ENCODE measurements at regions not wholly inside any gene's neighbourhood (a gene's known extent, or its start where the extent isn't known, plus 50 kb on each side); places are given as distances from the start of the nearest gene placed in this dataset.

DNA sequence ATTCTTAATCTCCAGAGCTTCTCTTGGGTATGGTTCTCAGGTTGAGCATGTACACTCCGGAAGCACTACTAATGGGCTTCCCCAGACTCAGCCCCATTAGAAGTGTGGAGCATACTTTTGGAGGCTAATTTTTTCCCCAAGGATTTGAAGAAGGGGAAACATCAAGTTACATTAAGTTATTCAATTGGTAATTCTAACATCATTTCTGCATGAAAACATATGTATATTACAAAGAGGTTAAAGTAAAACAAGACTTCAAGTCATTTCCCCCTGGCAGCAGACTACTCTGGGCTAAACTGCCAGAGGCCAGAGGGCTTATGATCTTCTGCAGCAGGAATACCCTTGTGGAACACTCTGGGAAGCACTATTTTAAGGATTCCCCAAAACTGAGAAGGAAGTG lies 227.7 kb upstream of the STK17B start:
- TF ChIP-seq NFIC (IDR thresholded peaks at IDR 0.05): no peak
- no peak for TF ChIP-seq CEBPB (IDR thresholded peaks at IDR 0.05)
- TF ChIP-seq CREB1 (IDR thresholded peaks at IDR 0.05; ENCODE audit: low read depth): no peak
- no peak for TF ChIP-seq YY1 (IDR thresholded peaks at IDR 0.05; ENCODE audit: low read depth)
- no peak for TF ChIP-seq FOXM1 (IDR thresholded peaks at IDR 0.05; ENCODE audit: borderline replicate concordance, low read depth)

DNA sequence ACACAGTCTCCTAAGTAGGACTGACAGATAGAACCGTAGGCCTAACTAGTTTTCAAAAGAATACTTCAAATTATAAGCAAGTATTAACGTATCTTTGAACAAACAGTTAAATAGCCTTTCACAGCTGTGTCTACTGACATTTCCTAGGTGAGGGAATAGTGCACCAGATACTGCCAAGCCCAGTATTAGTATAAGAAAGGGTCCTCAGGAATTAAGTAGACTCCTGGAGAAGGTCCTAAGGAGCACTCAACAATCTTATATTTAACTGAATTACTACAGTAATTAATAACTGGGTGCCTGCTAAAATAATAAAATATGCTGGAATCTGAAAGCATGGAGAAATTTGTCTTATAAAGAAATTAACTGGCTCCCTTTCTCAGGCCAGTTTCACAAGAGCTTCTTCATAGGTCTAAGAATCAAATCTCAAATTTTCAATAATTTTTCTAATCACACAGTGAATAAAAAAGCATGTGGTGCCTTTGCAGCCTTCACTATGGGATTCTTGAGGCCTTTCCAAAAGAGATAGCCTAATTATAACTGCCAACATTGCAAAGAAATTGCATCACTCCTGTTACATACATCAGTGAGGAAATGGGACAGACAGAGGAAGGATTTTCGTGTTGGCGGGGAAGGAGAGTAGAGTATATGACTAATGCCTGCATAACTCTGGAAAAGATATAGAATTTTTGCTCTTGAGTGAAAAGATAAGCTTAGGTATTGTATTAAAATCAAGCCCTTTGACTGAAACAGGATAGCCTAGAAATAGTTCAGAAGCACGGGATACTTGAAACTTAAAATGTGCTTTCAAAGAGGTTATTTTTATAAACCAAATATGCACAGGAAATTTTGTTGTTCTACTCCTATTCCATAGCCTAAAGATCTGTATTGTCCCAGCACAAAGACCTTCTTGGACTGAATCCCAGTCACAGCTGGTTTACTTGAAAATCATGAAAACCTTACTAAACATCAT lies 228.6 kb upstream of the STK17B start:
- TF ChIP-seq NFIC (IDR thresholded peaks at IDR 0.05): 0 out of 2 replicates have a peak, but pooled peaks have one; percentile 8
- peak; percentile 80 for TF ChIP-seq CEBPB (IDR thresholded peaks at IDR 0.05)
- TF ChIP-seq EP300 (IDR thresholded peaks at IDR 0.05; ENCODE audit: borderline replicate concordance): no peak
- TF ChIP-seq RAD21 (IDR thresholded peaks at IDR 0.05; ENCODE audit: low read depth): no peak
- TF ChIP-seq ZBTB7A (IDR thresholded peaks at IDR 0.05; ENCODE audit: low read depth): no peak

DNA sequence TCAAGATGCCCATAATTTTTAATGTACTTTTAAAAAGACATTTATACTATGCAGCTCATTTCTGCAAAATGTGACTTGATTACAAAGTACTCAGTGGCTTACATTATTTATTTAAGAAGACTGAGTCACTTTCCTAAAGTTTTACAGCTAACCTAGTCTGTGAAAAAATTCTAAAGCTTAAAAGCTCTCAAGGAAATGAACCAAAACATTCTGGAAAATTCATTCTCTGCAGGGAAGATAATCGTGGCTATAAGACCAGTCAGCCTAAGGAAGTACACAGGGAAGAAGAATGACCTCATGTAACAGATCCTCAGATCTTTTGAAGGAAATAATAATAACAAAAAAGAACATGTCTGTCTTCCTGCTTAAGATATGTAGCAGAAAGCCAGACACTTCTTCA lies 232.1 kb upstream of the STK17B start:
- no peak for TF ChIP-seq EGR1 (IDR thresholded peaks at IDR 0.05)
- no peak for TF ChIP-seq TCF12 (IDR thresholded peaks at IDR 0.05; ENCODE audit: low read depth)
- no peak for TF ChIP-seq FOXM1 (IDR thresholded peaks at IDR 0.05; ENCODE audit: borderline replicate concordance, low read depth)
- no peak for TF ChIP-seq YY1 (IDR thresholded peaks at IDR 0.05; ENCODE audit: low read depth)
- TF ChIP-seq RAD21 (IDR thresholded peaks at IDR 0.05; ENCODE audit: low read depth): no peak
- no peak for TF ChIP-seq ZBTB7A (IDR thresholded peaks at IDR 0.05; ENCODE audit: low read depth)
- TF ChIP-seq CREB1 (IDR thresholded peaks at IDR 0.05; ENCODE audit: low read depth): no peak
- TF ChIP-seq NFIC (IDR thresholded peaks at IDR 0.05): no peak

DNA sequence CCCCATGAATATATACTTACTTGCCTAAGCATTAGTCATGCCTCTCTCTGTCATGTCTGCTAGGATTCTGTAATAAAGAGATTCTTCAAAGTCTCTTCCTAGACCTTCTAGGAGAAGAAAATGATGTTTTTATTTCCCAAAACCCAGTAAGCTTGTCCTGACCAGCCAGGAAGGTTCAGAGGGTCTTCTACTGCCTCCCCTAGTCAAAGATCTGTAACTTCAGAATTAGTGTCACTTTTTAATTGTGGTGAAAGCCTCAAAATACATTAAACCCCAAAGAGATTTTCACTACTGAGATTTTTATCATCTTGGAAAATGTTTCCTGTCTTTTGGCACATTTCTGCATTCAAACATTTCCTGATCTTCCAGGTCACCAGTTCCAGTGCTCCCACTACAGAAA lies 232.9 kb upstream of the STK17B start:
- TF ChIP-seq FOXM1 (IDR thresholded peaks at IDR 0.05; ENCODE audit: borderline replicate concordance, low read depth) (no peak), TEAD4 (IDR thresholded peaks at IDR 0.05) (no peak), TAF1 (IDR thresholded peaks at IDR 0.05; ENCODE audit: low read depth) (no peak), CREB1 (IDR thresholded peaks at IDR 0.05; ENCODE audit: low read depth) (no peak), ZBTB7A (IDR thresholded peaks at IDR 0.05; ENCODE audit: low read depth) (no peak), EGR1 (IDR thresholded peaks at IDR 0.05) (no peak), EP300 (IDR thresholded peaks at IDR 0.05; ENCODE audit: borderline replicate concordance) (no peak)
- TF ChIP-seq, protein P1, sequence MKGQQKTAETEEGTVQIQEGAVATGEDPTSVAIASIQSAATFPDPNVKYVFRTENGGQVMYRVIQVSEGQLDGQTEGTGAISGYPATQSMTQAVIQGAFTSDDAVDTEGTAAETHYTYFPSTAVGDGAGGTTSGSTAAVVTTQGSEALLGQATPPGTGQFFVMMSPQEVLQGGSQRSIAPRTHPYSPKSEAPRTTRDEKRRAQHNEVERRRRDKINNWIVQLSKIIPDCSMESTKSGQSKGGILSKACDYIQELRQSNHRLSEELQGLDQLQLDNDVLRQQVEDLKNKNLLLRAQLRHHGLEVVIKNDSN (IDR thresholded peaks at IDR 0.05): no peak
- TF ChIP-seq, protein P2, sequence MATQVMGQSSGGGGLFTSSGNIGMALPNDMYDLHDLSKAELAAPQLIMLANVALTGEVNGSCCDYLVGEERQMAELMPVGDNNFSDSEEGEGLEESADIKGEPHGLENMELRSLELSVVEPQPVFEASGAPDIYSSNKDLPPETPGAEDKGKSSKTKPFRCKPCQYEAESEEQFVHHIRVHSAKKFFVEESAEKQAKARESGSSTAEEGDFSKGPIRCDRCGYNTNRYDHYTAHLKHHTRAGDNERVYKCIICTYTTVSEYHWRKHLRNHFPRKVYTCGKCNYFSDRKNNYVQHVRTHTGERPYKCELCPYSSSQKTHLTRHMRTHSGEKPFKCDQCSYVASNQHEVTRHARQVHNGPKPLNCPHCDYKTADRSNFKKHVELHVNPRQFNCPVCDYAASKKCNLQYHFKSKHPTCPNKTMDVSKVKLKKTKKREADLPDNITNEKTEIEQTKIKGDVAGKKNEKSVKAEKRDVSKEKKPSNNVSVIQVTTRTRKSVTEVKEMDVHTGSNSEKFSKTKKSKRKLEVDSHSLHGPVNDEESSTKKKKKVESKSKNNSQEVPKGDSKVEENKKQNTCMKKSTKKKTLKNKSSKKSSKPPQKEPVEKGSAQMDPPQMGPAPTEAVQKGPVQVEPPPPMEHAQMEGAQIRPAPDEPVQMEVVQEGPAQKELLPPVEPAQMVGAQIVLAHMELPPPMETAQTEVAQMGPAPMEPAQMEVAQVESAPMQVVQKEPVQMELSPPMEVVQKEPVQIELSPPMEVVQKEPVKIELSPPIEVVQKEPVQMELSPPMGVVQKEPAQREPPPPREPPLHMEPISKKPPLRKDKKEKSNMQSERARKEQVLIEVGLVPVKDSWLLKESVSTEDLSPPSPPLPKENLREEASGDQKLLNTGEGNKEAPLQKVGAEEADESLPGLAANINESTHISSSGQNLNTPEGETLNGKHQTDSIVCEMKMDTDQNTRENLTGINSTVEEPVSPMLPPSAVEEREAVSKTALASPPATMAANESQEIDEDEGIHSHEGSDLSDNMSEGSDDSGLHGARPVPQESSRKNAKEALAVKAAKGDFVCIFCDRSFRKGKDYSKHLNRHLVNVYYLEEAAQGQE (IDR thresholded peaks at IDR 0.05; ENCODE audit: low read depth): no peak

DNA sequence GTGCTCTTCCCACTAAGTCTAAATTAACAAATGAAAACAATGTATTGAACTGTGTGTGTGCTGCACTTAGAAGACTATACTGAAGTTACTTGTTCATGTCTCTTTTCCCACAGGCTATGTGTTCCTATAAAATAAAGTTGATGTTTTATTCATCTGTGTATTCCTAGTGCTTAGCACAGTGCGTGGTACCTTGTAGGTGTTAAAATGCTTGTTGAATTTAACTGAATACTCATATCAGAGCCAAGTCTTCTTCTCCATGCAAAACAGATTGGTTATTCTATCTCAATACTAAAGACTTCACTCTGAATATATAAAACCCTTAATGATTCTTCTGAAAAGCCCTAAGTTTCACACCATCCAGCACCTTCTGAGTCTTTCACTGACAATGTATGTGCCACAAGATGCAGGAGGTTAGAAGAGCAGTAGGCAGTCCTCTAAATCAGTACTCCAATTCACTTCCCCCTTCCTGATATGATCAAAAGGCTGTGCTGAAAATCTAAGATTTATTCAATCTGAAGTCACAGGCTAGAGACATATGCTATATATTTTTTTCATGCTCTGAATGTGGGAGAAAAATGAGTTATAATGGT lies 231.7 kb upstream of the CCDC150 start:
- TF ChIP-seq, protein P2 (IDR thresholded peaks at IDR 0.05; ENCODE audit: low read depth): no peak
- TF ChIP-seq CEBPB (IDR thresholded peaks at IDR 0.05) (no peak), EP300 (IDR thresholded peaks at IDR 0.05; ENCODE audit: borderline replicate concordance) (no peak), RAD21 (IDR thresholded peaks at IDR 0.05; ENCODE audit: low read depth) (no peak), TAF1 (IDR thresholded peaks at IDR 0.05; ENCODE audit: low read depth) (no peak), NFIC (IDR thresholded peaks at IDR 0.05) (no peak), CREB1 (IDR thresholded peaks at IDR 0.05; ENCODE audit: low read depth) (no peak), ZBTB7A (IDR thresholded peaks at IDR 0.05; ENCODE audit: low read depth) (no peak), TCF12 (IDR thresholded peaks at IDR 0.05; ENCODE audit: low read depth) (no peak), TEAD4 (IDR thresholded peaks at IDR 0.05) (no peak), FOXM1 (IDR thresholded peaks at IDR 0.05; ENCODE audit: borderline replicate concordance, low read depth) (no peak), EGR1 (IDR thresholded peaks at IDR 0.05) (no peak), YY1 (IDR thresholded peaks at IDR 0.05; ENCODE audit: low read depth) (no peak)
- TF ChIP-seq, protein P3, sequence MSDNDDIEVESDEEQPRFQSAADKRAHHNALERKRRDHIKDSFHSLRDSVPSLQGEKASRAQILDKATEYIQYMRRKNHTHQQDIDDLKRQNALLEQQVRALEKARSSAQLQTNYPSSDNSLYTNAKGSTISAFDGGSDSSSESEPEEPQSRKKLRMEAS (IDR thresholded peaks at IDR 0.05): no peak
- TF ChIP-seq, protein P1 (IDR thresholded peaks at IDR 0.05): no peak

DNA sequence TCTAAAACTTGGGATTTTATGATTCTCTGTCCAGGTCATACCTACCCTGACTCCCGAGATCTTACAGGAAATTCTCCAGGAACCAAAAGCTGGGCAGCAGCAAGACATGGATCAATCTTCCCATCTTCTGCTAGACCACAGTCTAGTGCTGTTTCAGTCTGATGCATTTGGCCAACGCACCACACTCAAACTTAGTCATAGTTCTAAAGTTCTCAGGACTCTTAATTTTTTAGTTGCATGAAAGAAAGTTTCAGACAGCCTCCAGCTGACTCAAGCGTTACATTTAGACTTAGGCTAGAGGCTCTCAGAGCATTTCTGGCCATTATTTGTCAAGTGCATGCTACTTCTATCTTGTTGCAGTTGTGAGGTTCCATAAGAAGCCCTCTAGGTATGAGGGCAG lies 230.1 kb upstream of the CCDC150 start:
- no peak for TF ChIP-seq YY1 (IDR thresholded peaks at IDR 0.05; ENCODE audit: low read depth)
- TF ChIP-seq, protein P2 (IDR thresholded peaks at IDR 0.05; ENCODE audit: low read depth): no peak
- no peak for TF ChIP-seq NFIC (IDR thresholded peaks at IDR 0.05)
- no peak for TF ChIP-seq TCF12 (IDR thresholded peaks at IDR 0.05; ENCODE audit: low read depth)
- TF ChIP-seq TAF1 (IDR thresholded peaks at IDR 0.05; ENCODE audit: low read depth): no peak
- TF ChIP-seq, protein P1 (IDR thresholded peaks at IDR 0.05): no peak
- TF ChIP-seq TEAD4 (IDR thresholded peaks at IDR 0.05): no peak
- TF ChIP-seq EP300 (IDR thresholded peaks at IDR 0.05; ENCODE audit: borderline replicate concordance): no peak
- no peak for TF ChIP-seq RAD21 (IDR thresholded peaks at IDR 0.05; ENCODE audit: low read depth)
- TF ChIP-seq ZBTB7A (IDR thresholded peaks at IDR 0.05; ENCODE audit: low read depth): no peak
- TF ChIP-seq EGR1 (IDR thresholded peaks at IDR 0.05): no peak
- no peak for TF ChIP-seq CEBPB (IDR thresholded peaks at IDR 0.05)
- no peak for TF ChIP-seq FOXM1 (IDR thresholded peaks at IDR 0.05; ENCODE audit: borderline replicate concordance, low read depth)
